CD4-positive, alpha-beta T cell (primary cell): ENCODE measurements at regions not wholly inside any gene's neighbourhood (a gene's known extent, or its start where the extent isn't known, plus 50 kb on each side); places are given as distances from the start of the nearest gene placed in this dataset.

Source experiments
- ATAC-seq: fragments of 200-7000 bp; cut with Tn5 transposase; one replicate; pipeline ENCODE4 v1.10.0; 2022; ENCODE audit warnings: mild to moderate bottlenecking; ENCODE audit not compliant: poor library complexity
- CTCF ChIA-PET: fragments of 350-600 bp; sonication (Branson Sonifier 250); formaldehyde crosslinking; loops from one replicate; lab custom pipeline; 2021; ENCODE audit warnings: antibody characterized with exemption, inconsistent platforms; lab: Charles Lee
- POLR2A ChIA-PET: fragments of 350-600 bp; sonication (Branson Sonifier 250); formaldehyde crosslinking; loops from one replicate; lab custom pipeline; 2021; ENCODE audit warnings: antibody characterized with exemption, inconsistent platforms; lab: Charles Lee
- DNase-seq, 14 experiments: peaks; one replicate each; pipeline ENCODE4 v3.0.0-alpha.2; 2013 to 2020; ENCODE audit warnings: mixed read lengths in 2 of 14
- H3K27ac ChIP-seq, 2 donors: one replicate each; pipeline versions ENCODE4 v1.5.1 to v1.7.0; 2013; ENCODE audit warnings: low read length in 2 of 2, low read depth in 1 of 2, mild to moderate bottlenecking in 1 of 2
- H3K27me3 ChIP-seq, 2 experiments: 1 replicate in 1 of 2; 2 replicates in 1 of 2; pipeline versions ENCODE4 v1.6.1 to v1.7.0; 2013; ENCODE audit warnings: low read length in 2 of 2, control low read depth in 1 of 2, mild to moderate bottlenecking in 1 of 2, moderate library complexity in 1 of 2; ENCODE audit not compliant: insufficient read depth in 2 of 2, control insufficient read depth in 1 of 2
- H3K36me3 ChIP-seq: one replicate; pipeline ENCODE4 v1.6.1; 2013; ENCODE audit warnings: low read length, control low read depth; ENCODE audit not compliant: insufficient read depth
- H3K4me1 ChIP-seq: one replicate; pipeline ENCODE4 v1.6.1; 2013; ENCODE audit warnings: low read length, control low read depth; ENCODE audit not compliant: insufficient read depth
- H3K4me3 ChIP-seq: one replicate; pipeline ENCODE4 v1.5.1; 2013; ENCODE audit warnings: mild to moderate bottlenecking, low read length, moderate library complexity
- H3K9me3 ChIP-seq, 2 experiments: 1 replicate in 1 of 2; 2 replicates in 1 of 2; pipeline versions ENCODE4 v1.6.1 to v1.7.0; 2013; ENCODE audit warnings: low read length in 2 of 2, mild to moderate bottlenecking in 2 of 2, control low read depth in 1 of 2, moderate library complexity in 1 of 2; ENCODE audit not compliant: control insufficient read depth in 1 of 2, insufficient read depth in 1 of 2
- H3K27ac Mint-ChIP-seq: one replicate; pipeline ENCODE4 v1.8.0; 2020; ENCODE audit warnings: mixed read lengths
- H3K27me3 Mint-ChIP-seq: one replicate; pipeline ENCODE4 v1.8.0; 2021; ENCODE audit warnings: mixed read lengths
- H3K36me3 Mint-ChIP-seq: one replicate; pipeline ENCODE4 v1.8.0; 2021; ENCODE audit warnings: low read depth, mixed read lengths
- H3K4me1 Mint-ChIP-seq: one replicate; pipeline ENCODE4 v1.8.0; 2021; ENCODE audit warnings: low read depth, mixed read lengths
- H3K4me3 Mint-ChIP-seq: one replicate; pipeline ENCODE4 v1.8.0; 2020; ENCODE audit warnings: mild to moderate bottlenecking, mixed read lengths
- H3K9me3 Mint-ChIP-seq: one replicate; pipeline ENCODE4 v1.8.0; 2020; ENCODE audit warnings: mixed read lengths
- intact Hi-C, 2 experiments: fragments of 100-400 bp; cut with DNase I in 1 of 2; cut with micrococcal nuclease in 1 of 2; formaldehyde crosslinking; loops; one replicate each; pipeline versions ENCODE4 v1.15.1 to v1.9.0; 2023 to 2025; cut with DNase I, micrococcal nuclease
- TF ChIP-seq, protein P1 (sequence below): fragments of 200-600 bp; IDR thresholded peaks from one replicate; pipeline ENCODE4 v1.8.0; 2022; ENCODE audit warnings: antibody characterized with exemption, mild to moderate bottlenecking

- CTCF ChIA-PET = no interaction called here
- no peaks in the 10 kb centered on the region for H3K4me1 ChIP-seq
- H3K27ac ChIP-seq = no peak overlapping the region
- TF ChIP-seq, protein P1, sequence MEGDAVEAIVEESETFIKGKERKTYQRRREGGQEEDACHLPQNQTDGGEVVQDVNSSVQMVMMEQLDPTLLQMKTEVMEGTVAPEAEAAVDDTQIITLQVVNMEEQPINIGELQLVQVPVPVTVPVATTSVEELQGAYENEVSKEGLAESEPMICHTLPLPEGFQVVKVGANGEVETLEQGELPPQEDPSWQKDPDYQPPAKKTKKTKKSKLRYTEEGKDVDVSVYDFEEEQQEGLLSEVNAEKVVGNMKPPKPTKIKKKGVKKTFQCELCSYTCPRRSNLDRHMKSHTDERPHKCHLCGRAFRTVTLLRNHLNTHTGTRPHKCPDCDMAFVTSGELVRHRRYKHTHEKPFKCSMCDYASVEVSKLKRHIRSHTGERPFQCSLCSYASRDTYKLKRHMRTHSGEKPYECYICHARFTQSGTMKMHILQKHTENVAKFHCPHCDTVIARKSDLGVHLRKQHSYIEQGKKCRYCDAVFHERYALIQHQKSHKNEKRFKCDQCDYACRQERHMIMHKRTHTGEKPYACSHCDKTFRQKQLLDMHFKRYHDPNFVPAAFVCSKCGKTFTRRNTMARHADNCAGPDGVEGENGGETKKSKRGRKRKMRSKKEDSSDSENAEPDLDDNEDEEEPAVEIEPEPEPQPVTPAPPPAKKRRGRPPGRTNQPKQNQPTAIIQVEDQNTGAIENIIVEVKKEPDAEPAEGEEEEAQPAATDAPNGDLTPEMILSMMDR = no peak
- no peaks in the 10 kb centered on the region for H3K36me3 Mint-ChIP-seq
- H3K4me1 Mint-ChIP-seq = no peaks in the 10 kb centered on the region
- H3K27ac Mint-ChIP-seq = no peak overlapping the region
- no peaks in the 10 kb centered on the region for H3K36me3 ChIP-seq
- POLR2A ChIA-PET = no interaction called here
- ATAC-seq (no peak), DNase-seq (no peak)
- peaks cover 14% of the 10 kb centered on the region for H3K27me3 Mint-ChIP-seq
- H3K9me3 ChIP-seq = no peaks in the 10 kb centered on the region
- no peaks in the 10 kb centered on the region for H3K9me3 Mint-ChIP-seq
- intact Hi-C loops = no loop called here
- H3K4me3 ChIP-seq = no peak overlapping the region
- peaks cover 5 to 6% of the 10 kb centered on the region in 2 experiments for H3K27me3 ChIP-seq
- H3K4me3 Mint-ChIP-seq = no peak overlapping the region
Observed at GRCh38 chr9:88736136-88736637, 201.2 kb downstream of the NXNL2 start.

GRCh38 chr9:88737031-88737430, 202.1 kb downstream of the NXNL2 start:
- POLR2A ChIA-PET = no interaction called here
- intact Hi-C loops = no loop called here
- TF ChIP-seq, protein P1 = no peak
- Mint-ChIP-seq H3K4me1 (no peaks in the 10 kb centered on the region), H3K27ac (no peak overlapping the region), H3K4me3 (no peak overlapping the region), H3K27me3 (peaks cover 19% of the 10 kb centered on the region), H3K9me3 (no peaks in the 10 kb centered on the region), H3K36me3 (no peaks in the 10 kb centered on the region)
- CTCF ChIA-PET = no interaction called here
- ATAC-seq = no peak
- Histone ChIP-seq H3K27ac (no peak overlapping the region), H3K27me3 (peaks cover 5 to 6% of the 10 kb centered on the region in 2 experiments), H3K4me3 (no peak overlapping the region), H3K4me1 (no peaks in the 10 kb centered on the region), H3K9me3 (no peaks in the 10 kb centered on the region), H3K36me3 (no peaks in the 10 kb centered on the region)
- DNase-seq = no peak

DNA sequence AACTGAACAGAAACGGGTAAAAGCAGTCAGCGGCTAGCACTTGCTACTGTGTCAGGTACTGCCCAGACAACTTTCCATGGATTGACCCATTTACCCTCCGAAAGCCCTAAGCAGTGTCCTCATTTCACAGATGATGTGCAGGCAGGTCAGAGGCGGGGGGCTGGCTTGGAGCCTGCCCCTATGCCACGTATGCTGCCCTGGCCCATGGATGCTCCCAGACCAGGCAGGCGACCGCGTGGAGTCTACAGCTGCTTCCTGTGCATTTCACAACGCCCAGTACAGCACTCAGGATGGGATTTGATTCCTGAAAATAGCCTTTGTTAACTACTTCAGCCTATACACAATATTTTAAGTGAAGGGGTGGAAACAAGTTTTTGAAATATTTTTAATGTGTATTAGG, 202.9 kb downstream of the NXNL2 start:
- TF ChIP-seq, protein P1 = no peak
- H3K4me1 Mint-ChIP-seq = no peaks in the 10 kb centered on the region
- H3K4me3 Mint-ChIP-seq = no peak overlapping the region
- ATAC-seq (no peak), DNase-seq (no peak)
- CTCF ChIA-PET = no interaction called here
- no peaks in the 10 kb centered on the region for H3K9me3 Mint-ChIP-seq
- no peaks in the 10 kb centered on the region for H3K4me1 ChIP-seq
- POLR2A ChIA-PET = no interaction called here
- peaks cover 2 to 5% of the 10 kb centered on the region in 2 experiments for H3K27me3 ChIP-seq
- no peaks in the 10 kb centered on the region for H3K9me3 ChIP-seq
- no peak overlapping the region for H3K27ac ChIP-seq
- H3K27ac Mint-ChIP-seq = no peak overlapping the region
- no peaks in the 10 kb centered on the region for H3K36me3 ChIP-seq
- H3K36me3 Mint-ChIP-seq = no peaks in the 10 kb centered on the region
- H3K27me3 Mint-ChIP-seq = peaks cover 19% of the 10 kb centered on the region
- intact Hi-C loops = no loop called here
- no peak overlapping the region for H3K4me3 ChIP-seq
